Stimulated activated CD4-positive, alpha-beta T cell treated with anti-CD3 and anti-CD28 coated beads, Interleukin-4, amount 100 ng/mL, for 24 hours (primary cell): ENCODE measurements at regions not wholly inside any gene's neighbourhood (a gene's known extent, or its start where the extent isn't known, plus 50 kb on each side); places are given as distances from the start of the nearest gene placed in this dataset.
"Not testable (repeated sequence)": the region's sequence is repeated elsewhere in the genome, so short reads cannot be mapped to it uniquely, and the experiment has no call there.

Experiments used
- DNase-seq: peaks from one replicate; pipeline ENCODE4 v3.0.0-alpha.2; 2020

DNA sequence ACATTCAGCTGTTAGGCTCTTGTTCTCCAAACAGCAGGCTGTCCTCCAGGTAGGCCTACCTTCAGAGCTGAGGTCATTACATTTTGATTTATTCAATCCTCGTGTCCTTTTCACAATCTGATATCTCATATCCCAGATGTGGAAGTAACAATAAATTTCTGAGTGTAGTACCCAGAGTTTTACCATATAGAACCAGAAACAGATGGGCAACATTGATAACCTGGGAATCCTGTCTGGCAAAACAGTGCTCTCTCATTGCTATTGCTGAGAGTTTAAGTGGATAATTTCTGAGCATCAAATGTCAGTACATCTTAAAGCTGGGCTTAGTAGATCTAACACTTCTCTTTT, 1007.8 kb downstream of the REEP3 start:
- DNase-seq, result no peak

DNA sequence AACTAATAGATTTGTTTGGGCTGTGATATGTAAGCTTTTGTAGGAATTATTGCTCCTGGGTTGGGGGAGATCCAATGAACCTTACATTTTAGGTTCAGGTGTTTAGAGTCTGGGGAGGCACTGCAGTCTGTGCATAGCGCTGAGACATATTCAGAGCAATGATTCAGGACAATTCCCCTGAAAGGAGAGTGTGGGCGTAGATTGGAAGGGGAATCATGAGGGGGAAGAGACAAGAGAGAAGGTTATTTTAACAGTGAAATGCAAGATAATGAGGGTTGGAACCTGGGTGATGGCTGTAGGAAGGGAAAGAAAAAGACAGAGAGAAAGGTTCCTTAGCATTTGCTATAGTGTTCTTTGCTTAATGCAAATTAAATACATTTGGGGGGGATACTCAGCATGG, 1013.4 kb downstream of the REEP3 start:
- no peak for DNase-seq

DNA sequence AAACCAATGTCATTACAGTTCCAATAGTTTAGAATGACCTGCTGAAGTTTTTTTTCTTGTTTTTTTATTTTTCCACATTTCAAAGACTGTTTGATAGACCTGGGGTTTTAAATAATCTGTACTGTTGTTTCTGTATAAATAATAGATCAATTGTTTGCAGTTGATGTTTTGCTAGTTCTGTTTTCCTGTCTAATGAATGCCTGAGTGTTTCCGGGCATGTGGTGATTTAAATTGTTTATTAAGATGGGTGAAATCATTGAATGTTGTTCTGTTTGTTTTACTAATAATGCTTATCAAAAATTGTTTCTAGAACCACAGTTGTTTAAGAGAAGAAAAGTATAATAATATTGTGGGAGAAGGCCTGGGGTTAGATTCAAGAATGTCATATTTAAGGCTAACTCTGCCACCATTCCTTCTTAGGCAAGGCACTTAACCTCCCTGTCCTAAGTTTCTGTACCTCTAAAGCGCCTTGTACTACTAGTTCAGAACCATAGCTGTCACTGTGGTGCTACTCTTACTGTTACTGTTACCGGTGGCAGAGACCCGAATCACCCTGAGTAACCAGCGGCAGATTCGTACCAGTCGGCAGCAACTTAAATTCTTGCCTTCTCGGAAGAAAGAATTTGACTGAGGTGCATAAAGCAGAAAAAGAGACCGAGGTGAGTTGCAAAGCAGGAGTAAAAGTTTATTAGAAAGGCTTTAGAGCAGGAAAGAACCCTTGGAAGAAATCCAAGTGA, 1014.1 kb downstream of the REEP3 start:
- no peak for DNase-seq

DNA sequence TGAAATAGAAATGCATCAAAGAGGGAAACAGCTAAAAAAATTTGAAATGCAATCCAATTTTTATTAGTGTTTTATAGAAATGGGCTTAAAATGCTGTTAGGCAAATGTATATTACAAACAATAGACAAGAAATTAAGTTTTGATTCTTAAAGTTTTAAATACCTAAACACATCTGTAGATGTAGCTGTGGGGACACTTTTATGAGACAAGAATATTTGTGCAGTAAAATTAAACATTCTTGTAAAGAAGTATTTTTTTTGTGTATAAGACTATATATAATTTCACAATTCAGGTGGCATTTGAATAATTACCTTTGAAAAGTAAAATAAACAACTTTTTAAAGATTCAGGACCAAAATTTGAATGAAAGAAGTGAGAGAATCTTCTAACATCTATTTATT, 1015.9 kb downstream of the REEP3 start:
- DNase-seq, result no peak

DNA sequence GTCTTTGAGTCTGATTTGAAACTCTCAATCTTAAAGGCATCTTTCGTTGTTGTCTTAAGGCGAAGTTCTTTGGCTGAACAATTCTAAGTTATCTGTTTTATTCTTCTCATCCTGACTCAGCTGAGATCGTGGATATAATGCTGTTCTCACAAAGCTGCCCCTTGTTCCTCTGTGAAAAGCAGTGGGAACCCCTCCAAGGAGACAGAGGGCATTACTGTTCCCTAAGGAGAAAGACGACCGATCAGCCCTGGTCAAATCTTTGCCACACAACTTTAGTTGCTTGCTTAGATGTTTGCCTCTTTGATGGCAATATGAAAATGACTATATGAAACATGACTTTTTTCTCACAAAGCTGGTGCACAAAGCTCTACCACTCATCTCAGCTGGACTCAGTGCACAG, 1016.7 kb downstream of the REEP3 start:
- DNase-seq, result no peak

DNA sequence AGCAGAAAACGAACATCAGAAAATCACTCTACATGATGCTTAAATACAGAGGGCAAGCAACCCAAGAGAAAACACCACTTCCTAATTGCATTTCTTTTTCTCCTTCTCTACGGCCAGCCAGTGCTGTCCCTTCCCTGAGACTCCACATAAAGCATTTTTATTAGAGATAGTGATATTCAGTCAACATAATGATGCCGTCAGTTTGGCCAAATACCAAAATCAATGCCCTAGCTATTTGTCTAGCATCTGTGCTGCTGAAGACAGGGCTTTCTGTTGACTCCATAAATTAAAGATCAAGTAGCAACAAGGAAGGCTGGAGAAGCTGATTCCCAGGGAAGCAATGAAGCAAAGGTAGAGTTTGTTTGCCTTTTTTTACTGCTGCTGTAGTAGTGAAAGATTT, 1024.9 kb downstream of the REEP3 start:
- DNase-seq, result no peak

DNA sequence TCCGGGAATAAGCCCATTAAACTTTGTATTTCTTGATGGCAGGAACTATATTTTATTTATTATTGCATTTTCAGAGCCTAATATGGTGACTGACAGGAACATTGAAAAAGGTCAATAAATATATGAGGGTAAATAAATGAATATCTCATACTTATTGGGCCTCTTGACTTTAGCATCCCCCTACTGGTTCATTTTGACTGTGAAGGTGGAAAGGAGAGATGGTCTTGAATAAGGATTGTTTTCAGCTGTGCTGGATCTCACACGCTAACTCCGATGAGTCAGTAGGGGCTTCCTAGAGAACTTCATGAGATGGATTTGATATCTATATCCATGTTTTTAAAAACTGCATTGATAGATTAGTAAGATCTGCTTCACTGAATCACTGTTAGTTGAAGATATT, 1026.0 kb downstream of the REEP3 start:
- no peak for DNase-seq

DNA sequence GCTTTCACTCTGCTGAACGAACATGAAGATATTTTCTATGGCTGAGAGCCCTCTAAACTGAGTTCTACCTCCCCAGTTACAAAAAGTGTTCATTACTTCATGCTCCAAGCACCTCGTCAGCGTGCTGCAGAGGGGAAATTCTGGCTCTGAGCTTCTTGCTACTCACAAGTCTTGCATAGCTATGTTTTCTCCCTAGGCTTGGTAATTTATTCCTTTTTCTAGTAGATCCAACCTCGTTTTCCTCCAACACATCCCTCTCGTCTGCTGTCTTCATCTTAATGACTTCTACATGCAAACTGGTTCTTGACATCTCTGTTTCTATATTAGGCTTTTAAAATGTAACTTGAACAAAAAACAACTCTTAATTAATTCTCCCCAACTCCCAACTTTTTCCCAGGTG, 1034.5 kb downstream of the REEP3 start:
- no peak for DNase-seq

DNA sequence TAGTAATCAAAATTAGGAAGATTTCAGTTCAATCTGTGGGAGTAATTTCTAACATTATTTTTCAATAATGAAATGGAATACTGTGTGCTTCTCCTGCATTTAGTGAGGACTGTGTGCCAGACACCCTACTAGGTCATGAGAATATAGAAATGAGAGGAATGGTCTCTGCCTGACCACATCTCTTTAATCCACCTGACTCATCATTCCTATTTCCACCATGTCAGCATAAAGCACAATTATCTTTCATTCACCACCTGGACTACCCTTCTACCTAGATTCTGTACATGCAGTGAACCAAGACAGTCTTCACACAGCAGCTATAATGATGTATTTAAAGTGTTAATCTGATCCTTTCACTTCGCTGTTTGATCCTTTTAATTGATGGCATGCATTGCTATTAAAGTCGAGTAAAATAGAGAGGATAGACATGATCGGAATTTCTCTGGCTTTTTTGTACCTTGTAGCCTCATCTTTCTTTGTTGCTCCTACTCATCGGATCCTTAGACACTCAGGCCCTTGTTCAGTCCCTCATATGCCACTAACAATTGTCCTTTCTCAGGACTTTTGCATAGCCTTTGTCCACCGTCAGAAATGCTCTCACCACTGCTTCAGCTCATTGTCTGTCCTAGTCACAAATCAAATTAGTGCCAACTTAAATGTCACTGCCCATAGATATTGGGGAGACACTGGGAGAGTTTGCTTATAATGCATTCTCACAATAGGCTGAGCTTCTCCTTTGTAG, 1037.1 kb downstream of the REEP3 start:
- no peak for DNase-seq

DNA sequence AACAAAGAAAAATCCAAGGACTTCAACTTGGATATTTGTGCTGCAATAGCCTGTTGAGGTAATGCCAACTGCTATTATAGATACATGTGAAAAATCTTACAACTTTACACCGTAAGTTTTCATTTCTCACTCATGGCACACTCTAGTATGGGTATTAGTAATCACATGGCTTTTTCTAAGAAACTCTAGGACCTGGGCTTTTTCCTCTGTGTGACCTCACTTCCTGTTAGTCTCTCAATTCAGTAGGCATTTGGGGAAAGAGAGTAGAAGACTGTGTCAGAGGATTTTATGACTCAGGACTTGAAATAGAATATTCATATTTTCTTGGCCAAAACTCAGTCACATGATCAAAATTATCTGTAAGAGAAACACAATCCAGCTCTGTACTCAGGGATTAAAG, 1049.9 kb downstream of the REEP3 start:
- DNase-seq, result no peak

DNA sequence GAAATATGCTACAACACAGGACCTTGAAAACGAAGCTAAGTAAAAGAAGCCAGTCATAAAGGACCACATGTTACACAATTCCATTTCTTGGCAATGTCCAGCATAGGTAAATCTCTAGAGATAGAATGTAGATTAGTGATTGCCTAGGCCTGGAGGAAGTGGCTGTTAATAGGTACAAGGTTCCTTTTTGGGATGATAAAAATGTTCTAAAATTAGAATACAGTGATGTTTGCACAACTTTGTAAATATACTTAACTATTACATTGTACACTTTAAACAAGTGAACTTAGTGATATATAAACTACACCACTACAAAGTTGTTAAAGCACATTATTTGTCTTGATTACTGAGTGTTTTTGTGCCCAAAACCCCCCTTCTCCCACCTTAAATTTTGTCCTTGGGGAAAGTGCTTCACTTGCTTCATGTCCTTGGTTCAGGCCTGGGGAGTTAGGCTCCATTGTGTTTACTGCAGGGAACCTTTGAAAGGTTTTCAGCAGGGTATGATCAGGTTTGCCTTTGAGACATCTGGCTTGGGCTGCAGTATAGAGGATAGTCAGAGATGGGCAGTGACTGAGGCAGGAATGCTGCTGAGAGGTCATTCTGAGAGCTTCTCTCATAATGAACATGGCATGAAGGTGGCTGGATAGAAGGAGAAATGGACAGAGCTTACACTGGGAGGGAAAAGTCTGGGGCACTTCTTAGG, 1052.6 kb downstream of the REEP3 start:
- no peak for DNase-seq

DNA sequence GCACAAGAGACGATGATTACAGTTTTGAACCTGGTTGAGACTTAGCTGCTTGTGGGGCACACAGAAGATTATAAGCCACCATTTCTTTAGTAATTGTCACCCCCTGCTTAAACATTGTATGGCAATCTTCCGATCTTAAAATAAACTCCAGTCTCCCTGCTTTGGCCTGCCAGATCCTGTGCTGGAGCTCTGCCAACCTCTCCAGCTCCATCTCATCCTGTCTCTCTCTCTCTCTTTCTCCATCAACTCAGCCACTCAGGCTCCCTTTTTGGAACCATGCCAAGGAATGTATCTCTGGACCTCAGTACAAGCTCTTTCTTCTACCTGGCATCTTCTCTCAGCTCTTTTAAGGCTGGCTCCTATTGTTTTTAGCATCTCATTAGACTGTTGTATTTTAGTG, 1053.2 kb downstream of the REEP3 start:
- DNase-seq, result no peak

DNA sequence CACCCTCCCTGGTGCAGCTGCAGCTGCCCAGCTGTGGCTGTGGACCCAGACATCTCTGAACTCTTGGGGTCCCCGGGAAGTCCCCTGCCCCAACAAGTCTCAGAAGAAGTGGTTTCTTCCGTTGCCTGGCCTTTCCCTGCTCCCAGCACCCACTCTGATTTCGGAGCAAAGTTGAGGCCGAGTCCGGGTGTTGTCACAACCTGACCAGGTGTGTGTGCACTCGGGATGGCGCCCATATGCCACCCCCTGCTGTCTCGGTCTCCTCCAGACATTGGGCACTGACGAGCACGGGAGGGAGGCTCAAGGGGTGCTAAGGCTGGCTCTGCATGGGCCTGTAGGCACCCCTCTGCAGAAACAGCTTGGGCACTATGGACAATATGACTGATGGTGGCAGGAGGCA, 1055.3 kb downstream of the REEP3 start:
- DNase-seq, result no peak

DNA sequence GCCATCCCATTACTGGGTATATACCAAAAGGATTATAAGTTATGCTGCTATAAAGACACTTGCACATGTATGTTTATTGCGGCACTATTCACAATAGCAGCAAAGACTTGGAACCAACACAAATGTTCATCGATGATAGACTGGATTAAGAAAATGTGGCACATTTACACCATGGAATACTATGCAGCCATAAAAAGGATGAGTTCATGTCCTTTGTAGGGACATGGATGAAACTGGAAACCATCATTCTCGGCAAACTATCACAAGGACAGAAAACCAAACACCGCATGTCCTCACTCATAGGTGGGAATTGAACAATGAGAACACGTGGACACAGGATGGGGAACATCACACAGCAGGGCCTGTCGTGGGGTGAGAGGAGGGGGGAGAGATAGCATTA, 1057.6 kb downstream of the REEP3 start:
- DNase-seq, result not testable (repeated sequence)

DNA sequence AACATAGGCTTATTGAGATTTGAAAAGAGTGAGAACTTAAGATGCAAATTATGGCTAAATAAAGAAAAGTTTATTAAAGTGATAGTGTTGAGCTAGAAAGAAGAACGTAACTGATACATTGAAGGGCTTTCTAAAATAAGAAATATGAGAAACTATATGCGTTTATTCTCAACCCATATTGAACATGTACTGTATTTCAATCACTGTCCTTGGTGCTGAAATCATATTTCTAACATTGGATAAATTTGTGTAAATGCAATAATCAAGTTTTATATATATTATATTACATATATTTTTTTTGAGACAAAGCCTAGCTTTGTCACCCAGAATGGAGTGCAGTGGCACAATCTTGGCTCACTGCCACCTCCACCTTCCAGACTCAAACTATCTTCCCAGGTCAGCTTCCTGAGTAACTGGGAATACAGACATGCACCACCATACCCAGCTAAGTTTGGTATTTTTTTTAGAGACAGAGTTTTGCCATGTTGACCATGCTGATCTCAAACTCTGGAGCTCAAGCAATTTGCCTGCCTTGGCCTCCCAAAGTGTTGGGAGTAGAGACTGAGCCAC, 1065.8 kb downstream of the REEP3 start:
- no peak for DNase-seq

DNA sequence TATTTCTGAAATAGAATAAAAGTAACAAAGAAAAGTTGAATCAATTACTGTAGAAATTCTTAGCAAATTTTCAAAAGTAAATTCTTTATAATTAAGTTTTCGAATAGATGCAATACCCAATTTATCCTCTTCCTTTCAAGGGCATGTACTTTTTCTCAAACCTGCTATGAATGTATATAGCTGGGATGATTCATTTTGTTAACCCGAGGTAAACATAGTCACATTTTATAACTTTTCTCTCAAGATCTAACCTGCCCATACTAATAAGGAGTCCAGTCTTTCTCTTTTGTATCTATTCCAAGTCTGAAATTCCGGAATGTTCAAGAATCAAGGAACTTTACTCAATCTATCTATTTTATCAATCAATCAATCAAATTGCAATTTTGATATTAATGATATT, 1072.9 kb downstream of the REEP3 start:
- no peak for DNase-seq

DNA sequence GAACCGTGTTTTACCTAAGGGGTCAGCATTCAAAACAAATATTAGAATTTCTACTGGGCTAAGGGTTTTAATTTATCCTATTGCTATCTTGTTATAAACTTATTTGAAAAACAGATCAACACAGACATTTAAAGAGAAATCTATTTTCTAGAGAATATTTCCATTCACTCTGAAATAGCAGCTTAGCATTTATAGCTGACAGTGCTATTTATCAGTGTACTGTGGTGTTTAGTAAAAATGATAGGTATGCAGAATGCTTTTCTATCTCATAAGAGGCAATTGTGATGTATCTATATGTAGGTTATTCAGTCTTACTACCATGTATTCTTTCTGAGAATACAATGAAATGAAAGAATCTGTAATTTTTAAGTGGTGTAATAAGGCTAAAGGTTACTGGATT, 1077.4 kb downstream of the REEP3 start:
- DNase-seq, result no peak

DNA sequence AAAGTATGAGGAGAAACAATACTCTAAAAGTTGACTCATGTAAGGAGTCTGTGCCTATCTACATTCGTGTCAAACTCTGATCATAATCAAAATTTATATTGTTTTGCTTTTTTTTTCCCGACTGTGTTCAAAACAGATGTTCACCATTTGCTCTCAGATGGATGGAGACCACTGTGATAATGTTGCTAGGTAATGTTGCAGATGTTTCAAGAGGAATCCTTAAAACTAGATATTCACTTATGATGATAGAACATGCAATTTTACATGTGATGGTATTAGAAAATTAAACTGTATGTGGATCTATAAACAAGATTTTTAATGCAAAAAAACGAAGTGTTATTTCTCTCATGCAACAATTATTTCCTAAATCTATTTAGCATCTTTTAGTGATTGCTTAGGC, 1080.1 kb downstream of the REEP3 start:
- DNase-seq, result no peak

DNA sequence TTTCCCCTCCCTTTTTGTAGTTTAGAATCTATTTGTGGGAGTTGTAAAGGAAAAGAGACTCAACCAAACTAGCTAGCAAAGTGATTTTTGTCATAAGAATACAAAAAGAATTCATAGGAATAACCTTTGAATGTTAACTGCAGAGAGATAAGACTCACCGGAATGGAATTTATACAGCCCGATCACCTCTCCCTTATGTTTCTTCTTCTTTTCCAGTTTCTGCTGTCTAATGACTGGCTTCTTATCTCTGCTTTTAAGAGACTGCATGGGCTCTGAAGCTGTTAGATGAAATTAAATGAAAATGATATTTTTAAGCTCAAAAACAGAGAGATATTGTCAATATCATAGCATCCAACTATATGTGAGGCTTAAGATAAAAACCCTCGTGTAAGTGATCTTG, 1095.9 kb downstream of the REEP3 start:
- no peak for DNase-seq

DNA sequence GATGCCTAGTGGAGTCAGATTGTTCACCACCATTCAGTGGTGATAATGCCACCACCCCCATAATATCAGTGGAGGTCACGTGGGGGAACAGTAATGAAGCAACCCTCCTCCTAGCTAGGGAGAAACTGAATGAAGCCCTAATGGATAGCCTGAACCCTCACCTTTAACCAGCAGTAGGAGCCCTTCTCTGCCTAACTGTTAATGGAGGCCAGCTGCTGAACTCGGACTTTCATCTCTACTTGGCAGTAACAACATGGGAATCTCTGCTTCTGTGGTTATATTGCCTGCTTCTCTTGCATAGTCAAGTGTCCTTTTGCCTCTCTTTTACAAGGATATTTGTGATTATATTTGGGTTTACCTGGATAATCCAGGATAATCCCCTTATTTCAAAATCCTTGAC, 1097.9 kb downstream of the REEP3 start:
- no peak for DNase-seq

DNA sequence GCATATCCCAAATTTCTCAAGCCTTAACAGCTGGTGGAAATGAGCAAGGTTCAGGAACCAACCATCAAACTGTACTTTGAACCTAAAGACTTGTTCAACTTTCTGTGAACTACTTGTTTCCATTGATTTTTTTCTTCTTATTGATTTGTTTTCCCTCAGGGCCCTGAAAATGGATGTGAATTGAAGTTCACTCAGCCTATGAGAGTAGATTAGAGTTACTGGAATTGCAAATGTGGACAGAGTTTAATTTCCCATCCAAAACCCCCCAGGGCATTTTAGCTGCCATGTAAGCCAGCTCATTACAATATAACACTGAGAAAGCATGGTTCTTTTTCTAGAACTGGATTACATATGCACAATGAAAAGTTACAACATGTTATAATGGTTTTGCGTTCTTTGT, 1105.7 kb downstream of the REEP3 start:
- DNase-seq, result no peak

DNA sequence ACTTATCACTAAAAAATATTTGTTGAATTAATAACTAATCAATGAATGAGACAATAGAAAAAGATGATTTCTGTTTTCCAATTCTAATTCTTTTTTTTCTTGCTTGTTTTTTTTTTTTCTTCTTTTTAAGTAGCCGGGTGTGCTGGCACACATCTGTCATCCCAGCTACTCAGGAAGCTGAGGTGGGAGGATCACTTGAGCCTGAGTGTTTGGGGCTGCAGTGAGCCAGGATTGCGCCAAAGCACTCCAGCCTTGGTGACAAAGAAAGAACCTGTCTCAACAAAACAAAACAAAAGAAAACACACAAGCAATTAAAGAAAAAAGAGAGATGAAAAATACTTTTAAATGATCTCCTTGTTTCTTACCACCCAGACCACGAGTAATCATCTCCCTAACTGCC, 1109.3 kb downstream of the REEP3 start:
- DNase-seq, result no peak

DNA sequence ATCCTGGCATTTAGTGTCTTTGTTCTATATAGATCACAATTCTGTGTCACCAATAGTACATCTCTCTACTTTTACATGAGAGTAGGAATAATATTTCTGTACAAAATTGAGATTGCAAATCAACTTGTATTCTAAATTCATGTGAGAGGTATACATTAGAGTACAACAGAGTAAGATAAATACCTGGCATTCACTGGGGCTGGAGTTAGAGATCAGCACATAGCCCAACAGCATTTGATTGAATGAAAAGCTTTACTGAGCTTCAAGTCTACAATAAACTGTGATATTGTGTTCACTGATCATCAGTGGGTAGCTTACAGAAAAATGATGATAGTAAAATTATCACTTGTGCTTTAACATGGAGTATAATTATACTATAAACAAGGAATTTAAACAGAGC, 1114.7 kb downstream of the REEP3 start:
- DNase-seq, result no peak

DNA sequence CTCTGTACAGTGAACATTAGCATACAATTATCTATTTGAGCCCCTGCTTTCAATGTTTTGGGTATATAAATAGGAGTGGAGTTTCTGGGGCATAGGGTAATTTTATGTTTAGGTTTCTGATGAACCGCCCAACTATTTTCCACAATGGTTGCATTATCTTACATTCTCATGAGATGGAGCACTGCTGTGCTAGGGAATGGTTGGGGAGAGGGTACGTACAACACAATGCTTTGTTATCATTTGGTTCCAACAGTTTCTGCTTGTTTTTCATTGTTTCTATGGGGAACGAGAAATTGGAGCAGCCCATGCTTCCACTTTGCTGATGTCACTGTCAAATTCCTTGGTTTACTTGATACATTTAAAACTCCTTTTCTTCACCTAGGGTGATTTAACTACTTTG, 1115.3 kb downstream of the REEP3 start:
- DNase-seq, result no peak
